Tibial nerve (tissue), 4 donors: ENCODE measurements at regions not wholly inside any gene's neighbourhood (a gene's known extent, or its start where the extent isn't known, plus 50 kb on each side); places are given as distances from the start of the nearest gene placed in this dataset.

ENCODE experiments used
- DNase-seq, 2 donors: peaks; one replicate each; pipeline ENCODE4 v3.0.0-alpha.2; 2019; ENCODE audit warnings: low spot score in 2 of 2
- H3K27ac ChIP-seq, 4 donors: fragments of 200-600 bp; sonication (generic) in 3 of 4; one replicate each; pipeline ENCODE4 v1.5.1; 2017 to 2019; ENCODE audit warnings: mild to moderate bottlenecking in 1 of 4
- H3K27me3 ChIP-seq, 2 donors: fragments of 200-600 bp; sonication (generic) in 1 of 2; one replicate each; pipeline versions ENCODE4 v1.5.1 to v1.6.0; 2017 to 2019
- H3K36me3 ChIP-seq, 3 donors: fragments of 200-600 bp; sonication (generic); one replicate each; pipeline ENCODE4 v1.5.1; 2018 to 2019
- H3K4me1 ChIP-seq, 4 donors: fragments of 200-600 bp; sonication (generic) in 3 of 4; one replicate each; pipeline ENCODE4 v1.5.1; 2017 to 2019
- H3K4me3 ChIP-seq, 4 donors: fragments of 200-600 bp; sonication (generic) in 3 of 4; one replicate each; pipeline ENCODE4 v1.5.1; 2017 to 2019; ENCODE audit warnings: mild to moderate bottlenecking in 1 of 4, moderate library complexity in 1 of 4
- H3K9me3 ChIP-seq, 4 donors: fragments of 200-600 bp; sonication (generic) in 3 of 4; one replicate each; pipeline ENCODE4 v1.5.1; 2017 to 2019
- EP300 ChIP-seq, 2 donors: sonication (generic); formaldehyde crosslinking; IDR thresholded peaks; one replicate each; pipeline ENCODE4 v1.6.1; 2017; ENCODE audit warnings: antibody characterized with exemption in 2 of 2, mild to moderate bottlenecking in 1 of 2
- POLR2A ChIP-seq, 2 donors: fragments of 450-650 bp; IDR thresholded peaks; one replicate each; pipeline ENCODE4 v1.6.1; 2017; ENCODE audit warnings: antibody characterized with exemption in 2 of 2, mild to moderate bottlenecking in 2 of 2, moderate library complexity in 2 of 2
- WGBS, 2 donors: methylation state at CpG; one replicate each; pipeline ENCODE4 v1.1.5; 2018; 5-methylcytosine and 5-hydroxymethylcytosine counted together
- TF ChIP-seq, protein P1 (sequence below), 5 experiments: fragments of 200-600 bp in 3 of 5; fragments of 450-650 bp in 2 of 5; sonication (generic) in 3 of 5; IDR thresholded peaks; one replicate each; pipeline ENCODE4 v1.5.1; 2016 to 2019; ENCODE audit warnings: antibody characterized with exemption in 5 of 5, mild to moderate bottlenecking in 3 of 5, moderate library complexity in 2 of 5

DNA sequence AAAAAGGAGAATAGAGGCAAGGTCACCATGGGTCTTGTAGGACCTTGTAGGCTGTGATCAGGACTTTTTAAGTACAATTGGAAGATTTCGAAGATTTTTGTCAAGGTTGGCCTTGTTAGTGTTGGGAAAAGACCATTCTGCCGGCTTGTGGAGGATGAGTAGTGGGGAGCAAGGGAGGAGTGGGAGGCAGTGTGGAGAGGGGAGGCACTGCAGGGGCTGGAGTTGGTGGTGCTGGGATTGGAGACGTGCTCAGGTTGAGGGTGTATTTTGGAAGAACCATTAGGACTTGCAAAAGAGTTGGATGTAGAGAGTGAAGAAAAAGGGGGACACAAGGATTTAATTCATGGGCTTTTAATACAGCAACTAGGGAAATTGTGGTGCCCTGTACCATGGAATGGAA is 397.1 kb downstream of the TSN start:
- TF ChIP-seq, protein P1, sequence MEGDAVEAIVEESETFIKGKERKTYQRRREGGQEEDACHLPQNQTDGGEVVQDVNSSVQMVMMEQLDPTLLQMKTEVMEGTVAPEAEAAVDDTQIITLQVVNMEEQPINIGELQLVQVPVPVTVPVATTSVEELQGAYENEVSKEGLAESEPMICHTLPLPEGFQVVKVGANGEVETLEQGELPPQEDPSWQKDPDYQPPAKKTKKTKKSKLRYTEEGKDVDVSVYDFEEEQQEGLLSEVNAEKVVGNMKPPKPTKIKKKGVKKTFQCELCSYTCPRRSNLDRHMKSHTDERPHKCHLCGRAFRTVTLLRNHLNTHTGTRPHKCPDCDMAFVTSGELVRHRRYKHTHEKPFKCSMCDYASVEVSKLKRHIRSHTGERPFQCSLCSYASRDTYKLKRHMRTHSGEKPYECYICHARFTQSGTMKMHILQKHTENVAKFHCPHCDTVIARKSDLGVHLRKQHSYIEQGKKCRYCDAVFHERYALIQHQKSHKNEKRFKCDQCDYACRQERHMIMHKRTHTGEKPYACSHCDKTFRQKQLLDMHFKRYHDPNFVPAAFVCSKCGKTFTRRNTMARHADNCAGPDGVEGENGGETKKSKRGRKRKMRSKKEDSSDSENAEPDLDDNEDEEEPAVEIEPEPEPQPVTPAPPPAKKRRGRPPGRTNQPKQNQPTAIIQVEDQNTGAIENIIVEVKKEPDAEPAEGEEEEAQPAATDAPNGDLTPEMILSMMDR (IDR thresholded peaks at IDR 0.05) = no peak
- TF ChIP-seq POLR2A (IDR thresholded peaks at IDR 0.05) (no peak), EP300 (IDR thresholded peaks at IDR 0.05) (no peak)
- no peak for DNase-seq
- Histone ChIP-seq H3K27ac (no peak overlapping the region), H3K4me3 (no peak overlapping the region), H3K9me3 (no peaks in the 10 kb centered on the region), H3K36me3 (no peaks in the 10 kb centered on the region), H3K27me3 (no peaks in the 10 kb centered on the region), H3K4me1 (no peaks in the 10 kb centered on the region)
- WGBS, 2 donors = 82 to 91% methylated on average over 3 of the region's 3 CpGs

DNA sequence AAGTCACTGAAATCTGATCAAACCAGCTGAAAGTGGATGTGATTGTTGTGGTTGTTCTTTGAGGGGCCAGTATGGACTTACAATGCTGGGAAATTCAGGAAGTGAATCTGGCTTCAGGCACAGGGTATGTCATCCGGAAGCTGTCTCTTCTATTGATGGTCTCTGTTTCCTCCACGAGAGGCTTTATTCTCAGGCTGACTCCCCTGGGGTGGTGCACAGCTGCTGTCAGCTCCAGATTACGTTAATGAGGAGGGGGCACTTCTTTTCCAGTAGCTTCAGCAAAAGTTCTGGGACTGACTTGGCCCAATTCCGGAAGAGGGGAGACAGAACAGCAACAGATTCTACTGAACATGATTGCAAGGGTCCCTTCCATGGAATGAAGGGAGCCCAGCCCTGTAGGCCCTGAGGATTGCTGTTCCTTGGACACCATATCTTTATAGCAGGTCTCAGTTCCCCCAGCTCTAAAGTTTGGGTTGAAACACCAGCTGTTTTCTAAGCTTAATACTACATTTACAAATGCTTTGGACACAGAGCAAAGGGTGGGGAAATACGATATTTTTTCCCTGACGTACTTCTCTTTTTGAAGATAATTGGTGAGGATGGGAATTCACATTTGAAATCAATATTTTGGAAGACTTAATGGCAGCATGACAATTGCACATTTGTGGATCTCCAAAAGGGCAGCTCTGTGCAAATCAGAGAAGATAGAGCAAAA is 400.9 kb downstream of the TSN start:
- Histone ChIP-seq H3K27ac (no peak overlapping the region), H3K4me3 (no peak overlapping the region), H3K9me3 (no peaks in the 10 kb centered on the region), H3K27me3 (no peaks in the 10 kb centered on the region), H3K36me3 (no peaks in the 10 kb centered on the region), H3K4me1 (no peaks in the 10 kb centered on the region)
- TF ChIP-seq, protein P1 (IDR thresholded peaks at IDR 0.05) = no peak
- TF ChIP-seq POLR2A (IDR thresholded peaks at IDR 0.05) = no peak
- TF ChIP-seq EP300 (IDR thresholded peaks at IDR 0.05) = no peak
- no peak for DNase-seq
- WGBS, 2 donors = 54 to 59% methylated on average over 6 of the region's 6 CpGs

DNA sequence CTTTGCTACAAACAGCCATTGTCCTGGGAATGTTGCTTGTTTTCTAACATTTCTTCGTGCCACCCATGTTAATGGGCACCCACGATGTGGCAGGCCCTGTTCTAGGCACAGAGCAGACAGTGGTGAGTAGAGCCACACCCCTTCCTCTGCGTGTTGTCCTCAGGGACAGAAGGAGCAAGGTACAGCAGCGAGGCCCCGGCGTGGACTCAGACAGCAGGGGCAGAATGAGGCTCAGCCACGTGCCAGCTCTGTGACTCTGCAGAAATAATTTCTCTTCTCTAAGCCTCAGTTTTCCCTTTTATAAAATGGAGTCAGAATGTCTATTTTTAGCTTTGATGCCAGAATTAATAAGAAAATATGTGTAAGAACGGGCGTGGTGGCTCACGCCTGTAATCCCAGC is 401.7 kb downstream of the TSN start:
- 82 to 86% methylated on average over 10 of the region's 10 CpGs for WGBS, 2 donors
- TF ChIP-seq EP300 (IDR thresholded peaks at IDR 0.05) (no peak), POLR2A (IDR thresholded peaks at IDR 0.05) (no peak)
- TF ChIP-seq, protein P1 (IDR thresholded peaks at IDR 0.05) = no peak

DNA sequence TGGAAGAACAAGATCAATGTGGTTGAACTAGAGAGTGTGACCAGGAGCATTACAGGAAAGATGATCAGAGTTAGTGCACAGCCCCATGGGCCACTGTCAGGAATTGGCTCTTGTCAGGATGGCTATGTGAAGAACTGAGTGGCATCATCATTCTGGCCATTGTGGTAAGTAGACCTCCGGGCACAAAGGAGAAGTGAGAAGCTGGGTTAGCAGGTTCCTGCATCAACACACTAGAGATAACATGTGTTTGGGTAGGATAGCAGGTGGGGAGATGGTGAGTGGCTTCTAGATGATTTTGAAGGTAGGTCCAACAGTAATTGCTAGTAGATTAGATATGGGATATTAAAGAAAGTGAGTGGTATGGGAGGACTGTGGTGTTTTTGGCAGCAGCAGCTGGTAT is 408.2 kb downstream of the TSN start:
- Histone ChIP-seq H3K27me3 (no peaks in the 10 kb centered on the region), H3K27ac (no peak overlapping the region), H3K4me3 (no peak overlapping the region), H3K9me3 (no peaks in the 10 kb centered on the region), H3K36me3 (no peaks in the 10 kb centered on the region), H3K4me1 (no peaks in the 10 kb centered on the region)
- DNase-seq = no peak
- 67 to 83% methylated on average over 1 of the region's 1 CpG for WGBS, 2 donors
- TF ChIP-seq, protein P1 (IDR thresholded peaks at IDR 0.05) = no peak
- TF ChIP-seq POLR2A (IDR thresholded peaks at IDR 0.05) (no peak), EP300 (IDR thresholded peaks at IDR 0.05) (no peak)

More for the DNA sequence above, 401.7 kb downstream of the TSN start:
- Histone ChIP-seq H3K4me3 (no peak overlapping the region), H3K36me3 (no peaks in the 10 kb centered on the region), H3K9me3 (no peaks in the 10 kb centered on the region), H3K27me3 (no peaks in the 10 kb centered on the region), H3K4me1 (no peaks in the 10 kb centered on the region), H3K27ac (no peak overlapping the region)
- DNase-seq = no peak

DNA sequence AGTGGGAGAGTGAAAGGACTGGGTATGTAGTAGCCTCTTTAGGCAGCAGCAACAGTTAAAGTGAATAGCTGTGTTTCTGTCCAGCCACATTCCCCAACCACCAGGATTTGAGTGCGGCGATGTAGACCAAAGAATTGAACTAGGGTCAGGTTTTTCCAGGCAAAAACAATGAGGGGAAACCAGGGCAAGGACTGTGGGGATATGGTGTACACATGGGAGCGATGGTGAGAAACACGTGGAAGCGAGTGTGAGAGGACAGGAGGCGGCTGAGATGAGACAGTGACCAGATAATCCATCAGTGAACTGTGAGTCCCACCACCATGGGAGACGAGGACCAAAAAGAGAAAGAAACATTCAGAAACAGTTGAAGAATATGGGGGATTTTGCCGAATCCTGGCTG is 409.5 kb downstream of the TSN start:
- TF ChIP-seq, protein P1 (IDR thresholded peaks at IDR 0.05) = no peak
- TF ChIP-seq POLR2A (IDR thresholded peaks at IDR 0.05) (no peak), EP300 (IDR thresholded peaks at IDR 0.05) (no peak)
- Histone ChIP-seq H3K36me3 (no peaks in the 10 kb centered on the region), H3K27me3 (no peaks in the 10 kb centered on the region), H3K4me1 (no peaks in the 10 kb centered on the region), H3K27ac (no peak overlapping the region), H3K4me3 (no peak overlapping the region), H3K9me3 (no peaks in the 10 kb centered on the region)
- 89 to 95% methylated on average over 8 of the region's 8 CpGs for WGBS, 2 donors
- no peak for DNase-seq
